Spleen (tissue), 11 donors: ENCODE measurements at regions not wholly inside any gene's neighbourhood (a gene's known extent, or its start where the extent isn't known, plus 50 kb on each side); places are given as distances from the start of the nearest gene placed in this dataset.

Experiments used
- DNase-seq: peaks from one replicate; pipeline ENCODE4 v3.0.0-alpha.2; 2020
- H3K27ac ChIP-seq, 8 donors: fragments of 200-600 bp; sonication (generic) in 7 of 8; 1 replicate in 4 of 8; 2 replicates in 4 of 8; pipeline versions ENCODE4 v1.5.0 to v1.8.0; 2016 to 2021; ENCODE audit warnings: inconsistent platforms in 4 of 8, mild to moderate bottlenecking in 4 of 8, moderate library complexity in 1 of 8
- H3K27me3 ChIP-seq, 7 donors: fragments of 200-600 bp; sonication (generic) in 6 of 7; replicated peaks in 1 of 7; 1 replicate in 4 of 7; 2 replicates in 3 of 7; pipeline versions ENCODE4 v1.5.0 to v1.8.0; 2016 to 2021; ENCODE audit warnings: inconsistent platforms in 3 of 7, mild to moderate bottlenecking in 1 of 7
- H3K36me3 ChIP-seq, 6 donors: fragments of 200-600 bp; sonication (generic) in 5 of 6; 1 replicate in 4 of 6; 2 replicates in 2 of 6; pipeline versions ENCODE4 v1.5.0 to v1.8.0; 2016 to 2021; ENCODE audit warnings: inconsistent platforms in 2 of 6
- H3K4me1 ChIP-seq, 6 donors: fragments of 200-600 bp; sonication (generic) in 5 of 6; 1 replicate in 3 of 6; 2 replicates in 3 of 6; pipeline versions ENCODE4 v1.5.0 to v1.8.0; 2016 to 2021; ENCODE audit warnings: inconsistent platforms in 3 of 6
- H3K4me3 ChIP-seq, 8 donors: fragments of 200-600 bp; sonication (generic) in 7 of 8; 1 replicate in 4 of 8; 2 replicates in 4 of 8; pipeline versions ENCODE4 v1.5.0 to v1.8.0; 2016 to 2021; ENCODE audit warnings: inconsistent platforms in 4 of 8, mild to moderate bottlenecking in 4 of 8, moderate library complexity in 2 of 8
- H3K9me3 ChIP-seq, 8 donors: fragments of 200-600 bp; sonication (generic) in 7 of 8; 1 replicate in 4 of 8; 2 replicates in 4 of 8; pipeline versions ENCODE4 v1.5.0 to v1.8.0; 2016 to 2021; ENCODE audit warnings: inconsistent platforms in 4 of 8
- POLR2A ChIP-seq, 3 donors: fragments of 450-650 bp; IDR thresholded peaks; one replicate each; pipeline ENCODE4 v1.5.1; 2017; ENCODE audit warnings: antibody characterized with exemption in 3 of 3, mild to moderate bottlenecking in 1 of 3
- POLR2AphosphoS5 ChIP-seq, 3 donors: sonication (generic); formaldehyde crosslinking; IDR thresholded peaks; one replicate each; pipeline ENCODE4 v1.5.1; 2017; ENCODE audit warnings: antibody characterized with exemption in 3 of 3
- WGBS, 5 donors: extraction: QIAGEN DNeasy Blood & Tissue Kit in 3 of 5; methylation state at CpG; one replicate each; pipeline versions ENCODE4 v1.1.5 to v1.1.7; 2013 to 2018; 5-methylcytosine and 5-hydroxymethylcytosine counted together
- intact Hi-C: fragments of 100-400 bp; cut with DNase I; formaldehyde crosslinking; loops from one replicate; pipeline ENCODE4 v1.15.0; 2023; ENCODE audit warnings: low total_unique reads
- TF ChIP-seq, protein P1 (sequence below), 11 experiments: fragments of 200-600 bp in 7 of 11; fragments of 450-650 bp in 4 of 11; sonication (generic) in 4 of 11; IDR thresholded peaks in 8 of 11; conservative IDR thresholded peaks in 3 of 11; 1 replicate in 7 of 11; 2 replicates in 4 of 11; pipeline versions ENCODE4 v1.4.0 to v1.8.0; 2016 to 2021; ENCODE audit warnings: antibody characterized with exemption in 11 of 11, inconsistent platforms in 4 of 11, mild to moderate bottlenecking in 1 of 11
- donor health status: healthy with polysubstance abuse.
- donor health status: DM: no; HTN: no; CAD: no; lungs with moderate emphysema.
- donor health status: DM: no; HTN: no; CAD: no.
- donor health status: Bipolar disorder and iron deficiency.
- donor health status: healthy.
- donor health status: DM: no; HTN: no; CAD: no.
- donor health status: DM: yes; HTN: yes; CAD: no.

DNA sequence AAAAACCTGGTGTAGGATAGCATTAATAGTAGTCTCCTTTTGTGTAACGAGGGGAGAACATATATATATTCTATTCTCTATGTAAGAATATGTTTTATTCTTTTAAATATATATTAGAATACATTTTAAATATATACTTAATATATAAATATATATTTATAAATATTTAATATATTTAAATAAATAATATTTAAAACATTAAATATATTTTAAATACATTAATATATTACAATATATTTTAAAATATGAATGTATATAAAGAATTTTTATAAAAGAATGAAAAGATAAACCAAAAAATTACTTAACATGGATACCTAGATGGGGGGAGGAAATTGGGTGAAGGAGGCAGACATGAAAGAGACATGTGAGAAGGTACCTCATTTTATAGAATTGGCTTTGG, 53.0 kb upstream of the ZNF831 start:
- no peak overlapping the region for H3K27ac ChIP-seq
- WGBS, 5 donors, result 67 to 86% (median 74%) methylated on average over 1 of the region's 1 CpG
- no peak for TF ChIP-seq POLR2A (IDR thresholded peaks at IDR 0.05)
- TF ChIP-seq, protein P1, sequence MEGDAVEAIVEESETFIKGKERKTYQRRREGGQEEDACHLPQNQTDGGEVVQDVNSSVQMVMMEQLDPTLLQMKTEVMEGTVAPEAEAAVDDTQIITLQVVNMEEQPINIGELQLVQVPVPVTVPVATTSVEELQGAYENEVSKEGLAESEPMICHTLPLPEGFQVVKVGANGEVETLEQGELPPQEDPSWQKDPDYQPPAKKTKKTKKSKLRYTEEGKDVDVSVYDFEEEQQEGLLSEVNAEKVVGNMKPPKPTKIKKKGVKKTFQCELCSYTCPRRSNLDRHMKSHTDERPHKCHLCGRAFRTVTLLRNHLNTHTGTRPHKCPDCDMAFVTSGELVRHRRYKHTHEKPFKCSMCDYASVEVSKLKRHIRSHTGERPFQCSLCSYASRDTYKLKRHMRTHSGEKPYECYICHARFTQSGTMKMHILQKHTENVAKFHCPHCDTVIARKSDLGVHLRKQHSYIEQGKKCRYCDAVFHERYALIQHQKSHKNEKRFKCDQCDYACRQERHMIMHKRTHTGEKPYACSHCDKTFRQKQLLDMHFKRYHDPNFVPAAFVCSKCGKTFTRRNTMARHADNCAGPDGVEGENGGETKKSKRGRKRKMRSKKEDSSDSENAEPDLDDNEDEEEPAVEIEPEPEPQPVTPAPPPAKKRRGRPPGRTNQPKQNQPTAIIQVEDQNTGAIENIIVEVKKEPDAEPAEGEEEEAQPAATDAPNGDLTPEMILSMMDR (IDR thresholded peaks at IDR 0.05 in 8 of 11, conservative IDR thresholded peaks at IDR 0.05 in 3 of 11), result no peak
- TF ChIP-seq POLR2AphosphoS5 (IDR thresholded peaks at IDR 0.05), result no peak
- H3K36me3 ChIP-seq, result no peaks in the 10 kb centered on the region
- no peaks in the 10 kb centered on the region for H3K9me3 ChIP-seq
- intact Hi-C loops, result no loop called here
- DNase-seq, result no peak
- H3K4me3 ChIP-seq, result no peak overlapping the region
- H3K4me1 ChIP-seq, result no peaks in the 10 kb centered on the region
- no peaks in the 10 kb centered on the region for H3K27me3 ChIP-seq

DNA sequence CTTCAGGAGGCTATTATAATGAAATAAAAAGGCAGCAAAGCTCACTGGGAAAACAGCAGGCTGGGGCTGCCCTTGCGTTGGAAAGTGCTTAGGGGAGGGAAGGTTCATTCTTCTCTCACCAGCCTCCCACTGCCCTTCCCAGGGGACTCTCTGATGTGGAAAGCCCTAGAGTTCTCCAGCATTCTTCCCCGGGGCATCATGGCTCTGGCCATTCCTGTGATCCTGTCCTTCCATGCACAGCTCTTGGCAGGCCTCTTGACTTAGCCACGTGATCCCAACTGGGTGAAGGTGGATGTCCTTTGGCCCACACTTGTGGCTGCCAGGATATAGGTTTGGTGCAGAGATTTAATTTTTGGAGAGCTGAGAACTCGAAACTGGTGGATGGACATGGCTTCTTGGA, 58.0 kb upstream of the ZNF831 start:
- no peak for DNase-seq
- Histone ChIP-seq H3K36me3 (no peaks in the 10 kb centered on the region), H3K27ac (no peak overlapping the region), H3K27me3 (no peaks in the 10 kb centered on the region), H3K9me3 (no peaks in the 10 kb centered on the region), H3K4me3 (no peak overlapping the region), H3K4me1 (peaks cover 0 to 16% (median 9%) of the 10 kb centered on the region in 6 donors)
- intact Hi-C loops, result no loop called here
- WGBS, 5 donors, result 80 to 90% (median 88%) methylated on average over 4 of the region's 4 CpGs
- TF ChIP-seq, protein P1 (IDR thresholded peaks at IDR 0.05 in 8 of 11, conservative IDR thresholded peaks at IDR 0.05 in 3 of 11), result no peak
- TF ChIP-seq POLR2A (IDR thresholded peaks at IDR 0.05), result no peak
- TF ChIP-seq POLR2AphosphoS5 (IDR thresholded peaks at IDR 0.05), result no peak

- Histone ChIP-seq H3K9me3 (no peaks in the 10 kb centered on the region), H3K4me3 (no peak overlapping the region), H3K27ac (no peak overlapping the region), H3K4me1 (peaks cover 0 to 16% (median 9%) of the 10 kb centered on the region in 6 donors), H3K36me3 (no peaks in the 10 kb centered on the region), H3K27me3 (no peaks in the 10 kb centered on the region)
- WGBS, 5 donors, result 47 to 80% (median 55%) methylated on average over 2 of the region's 2 CpGs
- intact Hi-C loops, result no loop called here
- no peak for DNase-seq
- no peak for TF ChIP-seq POLR2AphosphoS5 (IDR thresholded peaks at IDR 0.05)
- no peak for TF ChIP-seq POLR2A (IDR thresholded peaks at IDR 0.05)
- TF ChIP-seq, protein P1 (IDR thresholded peaks at IDR 0.05 in 8 of 11, conservative IDR thresholded peaks at IDR 0.05 in 3 of 11), result no peak
Observed at GRCh38 chr20:59104831-59105230, 58.8 kb upstream of the ZNF831 start.

DNA sequence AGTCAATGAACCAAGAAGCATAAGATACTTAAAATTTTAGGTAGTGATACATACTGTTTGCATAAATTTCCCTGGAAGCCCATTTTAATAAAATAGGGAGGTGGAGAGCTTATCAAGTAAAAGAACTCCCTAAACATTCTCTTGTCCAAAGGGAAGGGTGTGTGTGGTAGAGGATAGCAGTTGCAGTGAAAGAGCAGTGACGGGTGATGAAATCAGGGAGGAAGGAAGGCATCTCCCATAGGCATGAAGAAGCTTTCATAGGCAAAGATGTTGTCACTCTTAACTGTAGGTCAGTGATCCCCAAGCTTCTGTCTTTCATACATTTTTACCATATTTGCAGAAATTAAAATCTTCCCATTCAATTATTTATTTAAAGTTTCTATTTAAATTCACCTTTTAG, 60.0 kb upstream of the ZNF831 start:
- H3K27me3 ChIP-seq, result no peaks in the 10 kb centered on the region
- H3K9me3 ChIP-seq, result no peaks in the 10 kb centered on the region
- DNase-seq, result no peak
- intact Hi-C loops, result no loop called here
- H3K36me3 ChIP-seq, result no peaks in the 10 kb centered on the region
- H3K4me1 ChIP-seq, result peaks cover 0 to 16% (median 9%) of the 10 kb centered on the region in 6 donors
- TF ChIP-seq, protein P1 (IDR thresholded peaks at IDR 0.05 in 8 of 11, conservative IDR thresholded peaks at IDR 0.05 in 3 of 11), result no peak
- TF ChIP-seq POLR2A (IDR thresholded peaks at IDR 0.05) (no peak), POLR2AphosphoS5 (IDR thresholded peaks at IDR 0.05) (no peak)
- WGBS, 5 donors, result 3 to 78% (median 41%) methylated on average over 1 of the region's 1 CpG
- peak overlapping the region in 4 of 8 donors; percentile 6 to 77 (median 59) for H3K27ac ChIP-seq
- H3K4me3 ChIP-seq, result peak overlapping the region in 1 of 8 donors; percentile 36
